Endometrium (tissue), 2 donors: ENCODE measurements at regions not wholly inside any gene's neighbourhood (a gene's known extent, or its start where the extent isn't known, plus 50 kb on each side); places are given as distances from the start of the nearest gene placed in this dataset.

ENCODE experiments used
- FAIRE-seq: peaks from 2 replicates; lab custom pipeline; 2012; peaks lifted over from hg19 to GRCh38; lab: Jason Lieb, UNC
- donor health status: control.
- donor health status: control.

GRCh38 chr2:52128081-52128480 is 1096.1 kb upstream of the NRXN1 start:
- no peak for FAIRE-seq

- no peak for FAIRE-seq
These were observed 1095.6 kb upstream of the NRXN1 start for GRCh38 chr2:52127527-52127926.

- FAIRE-seq = no peak
These were observed 1085.4 kb upstream of the NRXN1 start for GRCh38 chr2:52117299-52117698.

GRCh38 chr2:52115750-52116149 is 1083.8 kb upstream of the NRXN1 start:
- no peak for FAIRE-seq

- FAIRE-seq = no peak
These were observed 1081.4 kb upstream of the NRXN1 start for GRCh38 chr2:52113338-52113737.

- no peak for FAIRE-seq
These were observed 1080.2 kb upstream of the NRXN1 start for GRCh38 chr2:52112141-52112540.

GRCh38 chr2:52107124-52107523 is 1075.2 kb upstream of the NRXN1 start:
- FAIRE-seq = no peak

GRCh38 chr2:52097071-52097470 is 1065.1 kb upstream of the NRXN1 start:
- FAIRE-seq = no peak

GRCh38 chr2:52084759-52085158 is 1052.8 kb upstream of the NRXN1 start:
- no peak for FAIRE-seq

GRCh38 chr2:52083214-52083613 is 1051.3 kb upstream of the NRXN1 start:
- FAIRE-seq = no peak

GRCh38 chr2:52082646-52083045 is 1050.7 kb upstream of the NRXN1 start:
- FAIRE-seq = no peak

GRCh38 chr2:52079602-52080001 is 1047.7 kb upstream of the NRXN1 start:
- FAIRE-seq = no peak

- no peak for FAIRE-seq
These were observed 1045.2 kb upstream of the NRXN1 start for GRCh38 chr2:52077159-52077558.

GRCh38 chr2:52074130-52074719 is 1042.3 kb upstream of the NRXN1 start:
- FAIRE-seq = no peak

GRCh38 chr2:52072949-52073348 is 1041.0 kb upstream of the NRXN1 start:
- no peak for FAIRE-seq

GRCh38 chr2:52070665-52071064 is 1038.7 kb upstream of the NRXN1 start:
- FAIRE-seq = no peak

GRCh38 chr2:52064234-52064633 is 1032.3 kb upstream of the NRXN1 start:
- no peak for FAIRE-seq

GRCh38 chr2:52054824-52055223 is 1022.9 kb upstream of the NRXN1 start:
- no peak for FAIRE-seq

- no peak for FAIRE-seq
These were observed 1004.9 kb upstream of the NRXN1 start for GRCh38 chr2:52036853-52037252.

- FAIRE-seq = no peak
These were observed 1004.1 kb upstream of the NRXN1 start for GRCh38 chr2:52036024-52036423.

GRCh38 chr2:52035391-52035790 is 1003.5 kb upstream of the NRXN1 start:
- FAIRE-seq = no peak

- no peak for FAIRE-seq
These were observed 1002.8 kb upstream of the NRXN1 start for GRCh38 chr2:52034706-52035105.

- no peak for FAIRE-seq
These were observed 990.1 kb upstream of the NRXN1 start for GRCh38 chr2:52022006-52022405.

- no peak for FAIRE-seq
These were observed 985.8 kb upstream of the NRXN1 start for GRCh38 chr2:52017646-52018235.
